ENCODE measurements at regions not wholly inside any gene's neighbourhood (a gene's known extent, or its start where the extent isn't known, plus 50 kb on each side); places are given as distances from the start of the nearest gene placed in this dataset.

DNA sequence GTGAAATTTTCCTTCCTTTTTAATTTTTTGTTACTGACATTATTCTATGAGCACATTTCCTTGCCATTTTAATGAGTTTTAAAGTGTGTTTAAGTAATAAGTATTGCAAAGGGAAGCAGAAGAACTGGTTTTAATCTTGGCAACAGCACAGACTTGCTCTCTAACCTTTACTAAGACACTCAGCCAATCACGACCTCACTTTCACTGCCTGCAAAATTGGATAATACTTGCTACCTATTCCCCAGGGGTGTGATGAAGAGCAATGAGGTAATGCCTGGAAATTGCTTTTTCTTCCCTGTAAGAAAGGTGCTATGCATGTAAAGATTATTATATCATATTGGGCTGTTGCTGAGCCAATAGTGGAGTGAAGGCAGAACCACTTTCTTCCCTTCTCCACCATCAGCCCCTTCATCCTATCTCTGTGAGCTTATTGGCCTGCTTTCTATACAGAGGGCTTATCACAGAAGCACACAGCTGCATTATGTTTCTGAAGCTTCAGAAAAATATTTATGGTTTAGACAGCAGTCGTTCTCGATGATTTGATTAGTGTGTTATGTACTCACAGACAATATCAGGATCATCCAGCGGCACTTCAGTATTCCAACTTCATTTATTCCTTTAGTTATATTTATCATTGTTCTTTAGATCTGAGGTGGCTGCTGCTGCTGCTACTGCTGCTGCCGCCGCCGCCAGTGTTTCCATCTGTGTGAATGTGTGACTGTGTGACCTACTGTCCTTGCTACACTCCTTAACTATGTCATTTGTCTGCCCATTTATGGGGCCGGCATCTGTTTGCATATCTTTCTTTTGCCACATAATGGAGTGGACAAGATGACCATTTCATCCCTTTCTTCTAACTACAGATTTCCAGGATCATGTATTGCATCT, 255.1 kb downstream of the C4orf33 start:
- TF ChIP-seq POLR2A (IDR thresholded peaks at IDR 0.05; ENCODE audit: low read depth, low read length) = no peak
- TF ChIP-seq SMC3 (IDR thresholded peaks at IDR 0.05; ENCODE audit: low read depth, low read length) = no peak
- TF ChIP-seq CTCF (conservative IDR thresholded peaks at IDR 0.05; ENCODE audit: low read depth, low read length) = no peak
- no peak for TF ChIP-seq RCOR1 (IDR thresholded peaks at IDR 0.05; ENCODE audit: insufficient replicate concordance, low read length)

All from IMR-90 (cell line).